Urinary bladder (tissue), 3 donors: ENCODE measurements at regions not wholly inside any gene's neighbourhood (a gene's known extent, or its start where the extent isn't known, plus 50 kb on each side); places are given as distances from the start of the nearest gene placed in this dataset.

Experiments
- DNase-seq: peaks from one replicate; pipeline ENCODE4 v3.0.0-alpha.2; 2015; ENCODE audit errors: extremely low spot score
- H3K27ac ChIP-seq: one replicate; pipeline ENCODE4 v1.5.1; 2013; ENCODE audit warnings: low read depth, mild to moderate bottlenecking, moderate library complexity
- H3K36me3 ChIP-seq: one replicate; pipeline ENCODE4 v1.6.1; 2013; ENCODE audit warnings: mild to moderate bottlenecking, moderate library complexity; ENCODE audit not compliant: insufficient read depth
- H3K4me1 ChIP-seq: one replicate; pipeline ENCODE4 v1.6.1; 2013; ENCODE audit warnings: mild to moderate bottlenecking, moderate library complexity; ENCODE audit not compliant: insufficient read depth
- H3K4me3 ChIP-seq: one replicate; pipeline ENCODE4 v1.5.1; 2013; ENCODE audit warnings: low read depth, low read length
- WGBS: extraction: QIAGEN DNeasy Blood & Tissue Kit; methylation state at CpG from one replicate; pipeline ENCODE4 v1.1.7; 2013; 5-methylcytosine and 5-hydroxymethylcytosine counted together
- donor health status: healthy with polysubstance abuse.
- donor health status: healthy.

GRCh38 chr14:96931751-96932150 lies 134.6 kb downstream of the VRK1 start:
- H3K4me1 ChIP-seq, result no peaks in the 10 kb centered on the region
- WGBS, result 95% methylated on average over 17 of the region's 17 CpGs
- H3K36me3 ChIP-seq, result no peaks in the 10 kb centered on the region
- DNase-seq, result no peak
- no peak overlapping the region for H3K4me3 ChIP-seq
- no peak overlapping the region for H3K27ac ChIP-seq

DNA sequence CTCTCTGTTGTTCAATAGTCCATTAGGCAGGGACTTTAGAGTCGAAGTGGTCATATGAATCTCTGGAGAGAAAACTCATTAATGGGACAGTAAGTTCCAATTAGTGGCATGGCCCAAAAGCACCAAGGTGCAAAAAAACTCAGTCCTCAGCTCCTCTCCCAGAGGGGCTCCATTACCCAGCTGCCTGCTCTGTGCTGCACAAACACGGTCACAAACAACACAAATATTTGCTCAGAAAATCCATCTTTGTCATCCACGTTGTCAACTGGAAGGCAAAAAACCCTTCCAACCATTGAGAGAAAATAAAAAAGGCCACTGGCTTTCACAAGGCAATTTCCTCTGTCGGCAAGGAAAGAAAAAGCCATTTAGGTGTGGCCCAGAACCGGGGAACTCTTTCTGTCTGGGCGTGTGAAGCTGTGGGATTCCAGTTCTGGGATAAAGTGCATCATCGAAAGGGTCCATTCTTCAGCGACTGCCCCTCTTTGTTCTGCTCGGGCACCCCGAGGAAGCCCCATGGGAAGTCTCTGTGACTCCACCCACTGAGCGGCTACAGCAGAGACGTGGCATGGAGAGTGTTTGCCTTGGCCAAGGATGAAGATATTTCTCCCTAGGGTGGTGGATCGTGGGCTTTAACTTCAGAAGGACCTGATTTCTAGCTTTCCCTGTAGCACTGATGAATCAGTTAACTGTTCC lies 137.6 kb downstream of the VRK1 start:
- Histone ChIP-seq H3K4me3 (no peak overlapping the region), H3K36me3 (no peaks in the 10 kb centered on the region), H3K4me1 (no peaks in the 10 kb centered on the region), H3K27ac (no peak overlapping the region)
- 72% methylated on average over 13 of the region's 13 CpGs for WGBS
- no peak for DNase-seq

DNA sequence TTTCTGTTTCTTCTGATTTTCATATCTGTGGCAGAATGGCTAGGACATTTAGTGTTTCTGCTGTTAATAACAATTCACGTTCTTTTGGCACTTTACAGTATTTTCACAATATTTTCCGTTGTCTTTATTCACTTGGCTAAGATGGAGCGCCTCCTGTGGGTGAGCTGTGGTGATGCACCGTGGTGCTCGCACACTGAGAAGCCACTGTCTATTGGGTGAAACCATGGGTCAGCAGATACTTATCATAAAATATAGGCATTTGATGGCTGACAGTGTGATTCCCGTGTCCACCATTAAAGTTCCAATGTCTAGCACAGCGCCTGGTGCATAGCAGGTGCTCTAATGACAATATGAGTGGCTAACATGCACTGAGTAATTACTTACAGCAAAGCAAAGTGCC lies 141.8 kb downstream of the VRK1 start:
- 62% methylated on average over 7 of the region's 7 CpGs for WGBS
- Histone ChIP-seq H3K4me3 (no peak overlapping the region), H3K27ac (no peak overlapping the region), H3K4me1 (no peaks in the 10 kb centered on the region), H3K36me3 (no peaks in the 10 kb centered on the region)
- no peak for DNase-seq

- 33% methylated on average over 3 of the region's 3 CpGs for WGBS
- no peaks in the 10 kb centered on the region for H3K36me3 ChIP-seq
- no peak for DNase-seq
- H3K4me1 ChIP-seq, result no peaks in the 10 kb centered on the region
- H3K27ac ChIP-seq, result no peak overlapping the region
- H3K4me3 ChIP-seq, result no peak overlapping the region
Measured at GRCh38 chr14:96940009-96940408, 142.8 kb downstream of the VRK1 start.

DNA sequence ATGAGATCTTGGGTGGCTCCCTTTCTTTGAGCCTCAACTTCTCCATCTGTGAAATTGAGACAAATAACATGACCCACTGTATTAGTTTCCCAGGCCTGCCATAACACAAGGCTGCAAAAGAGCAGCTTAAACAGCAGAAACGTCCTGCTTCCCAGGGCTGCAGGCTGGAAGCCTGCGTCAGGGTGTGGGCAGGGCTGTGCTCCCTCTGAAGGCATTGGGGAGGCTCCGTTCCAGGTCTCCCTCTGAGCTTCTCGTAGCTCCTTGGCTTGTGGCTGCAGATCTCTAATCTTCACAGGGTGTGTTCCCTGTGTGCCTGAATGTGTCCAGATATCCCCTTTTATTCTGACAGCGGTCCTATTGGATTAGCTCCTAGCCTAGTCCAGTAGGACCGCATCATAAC lies 147.1 kb downstream of the VRK1 start:
- Histone ChIP-seq H3K27ac (no peak overlapping the region), H3K4me1 (no peaks in the 10 kb centered on the region), H3K4me3 (no peak overlapping the region), H3K36me3 (no peaks in the 10 kb centered on the region)
- WGBS, result 53% methylated on average over 6 of the region's 6 CpGs
- no peak for DNase-seq

DNA sequence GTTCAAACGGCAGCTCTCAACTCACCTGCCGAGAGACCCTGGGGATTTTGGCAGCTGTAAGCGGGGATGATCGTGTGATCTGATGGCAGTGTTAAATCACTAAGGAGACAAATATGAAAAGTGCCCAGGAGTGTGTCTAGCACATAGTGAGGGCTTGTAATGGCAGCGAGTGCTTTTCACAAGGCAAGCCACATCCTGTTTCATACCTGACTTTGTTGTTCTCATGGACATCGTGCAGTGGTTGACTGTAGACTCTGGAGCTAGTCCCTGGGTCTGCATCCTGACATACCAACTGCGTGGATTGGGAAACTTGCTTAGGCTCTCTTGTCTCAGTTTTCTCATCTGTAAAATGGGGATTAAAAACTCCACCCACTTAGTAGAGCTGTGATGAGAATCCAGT lies 148.5 kb downstream of the VRK1 start:
- Histone ChIP-seq H3K36me3 (no peaks in the 10 kb centered on the region), H3K4me3 (no peak overlapping the region), H3K27ac (no peak overlapping the region), H3K4me1 (no peaks in the 10 kb centered on the region)
- 87% methylated on average over 7 of the region's 7 CpGs for WGBS
- no peak for DNase-seq

DNA sequence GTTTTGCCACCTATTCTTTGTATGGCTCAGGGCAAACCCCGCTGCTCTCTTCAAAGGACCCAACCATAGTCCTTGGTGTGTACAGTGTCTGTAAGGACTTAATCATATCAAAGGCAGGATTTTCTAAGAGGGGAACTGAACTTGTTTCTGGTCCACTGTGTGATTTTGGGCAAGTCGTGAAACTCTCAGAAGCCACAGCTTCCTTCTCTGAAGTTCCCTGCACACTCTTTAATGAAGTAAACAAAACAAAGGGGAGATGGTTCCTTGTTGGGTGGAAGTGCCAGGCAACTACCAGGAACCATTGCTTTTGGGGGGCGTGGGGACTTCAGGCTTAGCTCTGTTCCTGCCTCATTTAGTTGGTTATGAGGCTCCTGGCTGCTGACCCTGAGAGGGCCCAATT lies 152.4 kb downstream of the VRK1 start:
- no peak for DNase-seq
- Histone ChIP-seq H3K36me3 (no peaks in the 10 kb centered on the region), H3K4me1 (no peaks in the 10 kb centered on the region), H3K4me3 (no peak overlapping the region), H3K27ac (no peak overlapping the region)
- 81% methylated on average over 3 of the region's 3 CpGs for WGBS

GRCh38 chr14:96951511-96951910 lies 154.3 kb downstream of the VRK1 start:
- DNase-seq, result no peak
- Histone ChIP-seq H3K27ac (no peak overlapping the region), H3K4me3 (no peak overlapping the region), H3K36me3 (no peaks in the 10 kb centered on the region), H3K4me1 (no peaks in the 10 kb centered on the region)
- WGBS, result 75% methylated on average over 7 of the region's 7 CpGs

GRCh38 chr14:96953087-96953874 lies 156.1 kb downstream of the VRK1 start:
- WGBS, result 80% methylated on average over 9 of the region's 9 CpGs
- Histone ChIP-seq H3K4me1 (no peaks in the 10 kb centered on the region), H3K36me3 (no peaks in the 10 kb centered on the region), H3K27ac (no peak overlapping the region), H3K4me3 (no peak overlapping the region)
- no peak for DNase-seq

DNA sequence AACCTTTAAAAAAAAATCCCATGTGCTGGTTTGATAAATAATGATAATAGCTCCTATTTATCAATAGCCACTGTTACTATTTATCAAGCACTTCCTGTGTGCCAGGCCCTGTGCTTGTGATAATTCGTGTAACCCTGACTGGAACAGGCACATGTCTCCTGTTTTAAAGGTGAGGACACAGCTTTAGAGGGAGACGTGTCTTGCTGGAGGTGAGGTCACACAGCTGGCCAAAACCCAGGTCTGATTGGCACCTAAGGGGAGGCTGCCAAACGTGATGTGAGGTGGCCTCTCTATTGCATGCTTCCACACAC lies 156.6 kb downstream of the VRK1 start:
- DNase-seq, result no peak
- H3K4me3 ChIP-seq, result no peak overlapping the region
- no peak overlapping the region for H3K27ac ChIP-seq
- H3K36me3 ChIP-seq, result no peaks in the 10 kb centered on the region
- WGBS, result 66% methylated on average over 3 of the region's 3 CpGs
- no peaks in the 10 kb centered on the region for H3K4me1 ChIP-seq

DNA sequence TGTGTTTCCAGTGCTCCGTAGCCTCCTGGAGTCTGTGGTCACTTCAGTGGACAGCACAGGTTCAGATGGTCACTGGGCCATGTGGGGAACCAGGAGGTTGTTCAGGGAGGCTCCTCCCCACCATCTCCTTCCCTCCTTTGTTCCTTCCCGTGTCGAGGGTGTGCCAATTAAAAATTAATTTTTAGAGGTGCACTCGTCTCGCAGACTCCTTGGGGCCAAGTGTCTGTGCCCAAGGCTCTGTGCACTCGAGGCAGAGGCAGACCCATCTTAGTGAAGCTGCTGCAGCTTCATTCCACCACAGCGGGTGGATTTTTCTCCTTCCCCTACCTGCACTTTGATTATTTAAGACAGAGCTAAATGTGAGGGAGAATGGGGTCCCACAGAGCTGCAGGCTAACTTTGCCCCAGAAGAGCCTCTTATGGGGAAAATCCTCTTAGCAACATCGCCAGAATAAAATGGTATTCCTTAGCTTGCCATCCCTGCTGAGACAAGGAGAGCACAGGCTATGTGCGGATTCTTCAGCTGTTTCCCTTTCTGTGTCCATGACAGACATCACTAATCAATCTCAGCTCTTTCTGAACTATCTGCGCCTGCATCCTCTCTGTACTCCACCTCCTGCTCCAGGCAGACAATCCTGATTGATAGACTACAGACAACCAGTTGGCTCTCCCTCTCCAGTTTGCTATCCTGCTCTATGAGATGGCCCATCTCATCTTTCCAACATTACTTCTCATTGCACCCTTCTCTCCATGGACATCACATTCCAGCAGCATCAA lies 159.5 kb downstream of the VRK1 start:
- no peak for DNase-seq
- WGBS, result 88% methylated on average over 10 of the region's 10 CpGs
- Histone ChIP-seq H3K4me1 (no peaks in the 10 kb centered on the region), H3K4me3 (no peak overlapping the region), H3K36me3 (no peaks in the 10 kb centered on the region), H3K27ac (no peak overlapping the region)

GRCh38 chr14:96958057-96958456 lies 160.9 kb downstream of the VRK1 start:
- DNase-seq, result no peak
- no peak overlapping the region for H3K4me3 ChIP-seq
- H3K27ac ChIP-seq, result no peak overlapping the region
- H3K36me3 ChIP-seq, result no peaks in the 10 kb centered on the region
- no peaks in the 10 kb centered on the region for H3K4me1 ChIP-seq
- 95% methylated on average over 11 of the region's 11 CpGs for WGBS

GRCh38 chr14:96959992-96960391 lies 162.8 kb downstream of the VRK1 start:
- H3K27ac ChIP-seq, result no peak overlapping the region
- 51% methylated on average over 1 of the region's 1 CpG for WGBS
- H3K4me1 ChIP-seq, result no peaks in the 10 kb centered on the region
- no peak for DNase-seq
- no peak overlapping the region for H3K4me3 ChIP-seq
- H3K36me3 ChIP-seq, result no peaks in the 10 kb centered on the region

GRCh38 chr14:96960598-96961116 lies 163.5 kb downstream of the VRK1 start:
- H3K36me3 ChIP-seq, result no peaks in the 10 kb centered on the region
- H3K27ac ChIP-seq, result no peak overlapping the region
- DNase-seq, result no peak
- 74% methylated on average over 2 of the region's 2 CpGs for WGBS
- no peaks in the 10 kb centered on the region for H3K4me1 ChIP-seq
- no peak overlapping the region for H3K4me3 ChIP-seq
